HG03354 (cell line): ENCODE measurements at regions not wholly inside any gene's neighbourhood (a gene's known extent, or its start where the extent isn't known, plus 50 kb on each side); places are given as distances from the start of the nearest gene placed in this dataset.

Source experiments
- ATAC-seq: cut with Tn5 transposase; IDR thresholded peaks from one replicate; pipeline ENCODE4 v1.9.1; 2021; ENCODE audit warnings: mild to moderate bottlenecking; ENCODE audit not compliant: unreplicated experiment, poor library complexity, severe bottlenecking

DNA sequence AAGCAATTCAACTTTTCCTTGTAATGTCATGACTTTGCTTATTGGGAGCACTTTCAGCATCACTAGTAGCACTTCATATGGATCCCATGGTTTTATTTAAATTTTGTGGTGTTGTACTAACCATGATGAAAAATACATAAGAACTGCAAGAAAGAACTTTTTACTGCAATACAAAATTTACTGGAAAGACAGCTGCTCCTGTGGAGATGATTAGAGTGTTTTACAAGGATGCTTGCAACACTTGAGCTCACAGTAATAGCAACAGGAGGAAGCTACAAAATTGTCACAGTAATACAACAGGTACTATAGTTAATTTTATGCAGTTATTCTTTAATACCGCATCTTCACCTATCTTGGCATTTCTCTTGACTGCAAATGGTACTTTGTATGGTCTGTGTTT is 158.3 kb upstream of the TSLP start:
- no peak for ATAC-seq

DNA sequence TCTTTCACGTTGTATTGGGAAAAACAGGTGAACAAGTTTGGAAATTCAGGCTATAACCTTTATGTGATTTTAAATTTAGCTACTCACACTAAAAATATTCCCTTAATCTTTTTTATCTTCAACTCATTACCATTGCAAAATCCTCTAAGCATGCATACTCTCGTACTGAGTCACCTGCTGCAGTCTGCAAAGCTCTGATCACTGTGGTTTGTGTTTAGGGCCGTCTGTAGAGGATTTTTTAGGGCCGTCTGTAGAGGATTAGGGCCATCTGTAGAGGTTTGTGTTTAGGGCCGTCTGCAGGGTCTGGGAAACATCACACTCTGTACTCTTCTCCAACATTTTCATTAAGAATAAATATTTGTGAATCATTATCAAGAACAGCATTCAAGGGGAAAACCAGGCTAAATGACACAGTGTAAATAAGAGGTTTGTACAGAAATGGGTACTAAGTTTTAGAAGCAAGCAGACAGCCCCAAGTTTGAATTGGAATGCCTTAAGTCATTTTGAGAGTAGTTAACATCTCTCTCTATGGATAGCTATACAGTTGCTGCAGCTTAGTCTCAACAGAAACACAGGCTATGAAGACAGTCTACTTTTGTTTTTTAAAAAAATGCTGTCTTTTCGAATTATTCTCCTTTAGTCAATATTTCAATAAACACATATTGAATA is 155.0 kb upstream of the TSLP start:
- ATAC-seq: no peak

- ATAC-seq: no peak
These were observed 154.2 kb upstream of the TSLP start for GRCh38 chr5:110917161-110917875.

DNA sequence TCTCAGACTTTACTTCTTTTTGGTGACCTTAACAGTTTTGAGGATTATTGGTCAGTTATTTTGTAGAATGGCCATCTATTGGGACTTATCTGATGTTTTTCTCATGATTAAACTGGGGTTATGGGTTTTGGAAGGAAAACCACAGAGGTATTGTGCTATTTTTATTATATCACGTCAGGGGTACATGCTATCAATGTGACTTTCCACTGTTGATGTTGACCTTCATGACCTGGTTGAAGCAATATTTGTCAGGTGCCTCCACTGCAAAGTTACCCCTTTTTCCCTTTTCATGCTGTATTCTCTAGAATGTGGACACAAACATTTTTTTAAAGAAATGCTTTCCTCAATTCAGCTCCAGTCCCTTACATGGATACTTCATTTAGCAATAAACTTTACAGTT is 152.8 kb upstream of the TSLP start:
- no peak for ATAC-seq

DNA sequence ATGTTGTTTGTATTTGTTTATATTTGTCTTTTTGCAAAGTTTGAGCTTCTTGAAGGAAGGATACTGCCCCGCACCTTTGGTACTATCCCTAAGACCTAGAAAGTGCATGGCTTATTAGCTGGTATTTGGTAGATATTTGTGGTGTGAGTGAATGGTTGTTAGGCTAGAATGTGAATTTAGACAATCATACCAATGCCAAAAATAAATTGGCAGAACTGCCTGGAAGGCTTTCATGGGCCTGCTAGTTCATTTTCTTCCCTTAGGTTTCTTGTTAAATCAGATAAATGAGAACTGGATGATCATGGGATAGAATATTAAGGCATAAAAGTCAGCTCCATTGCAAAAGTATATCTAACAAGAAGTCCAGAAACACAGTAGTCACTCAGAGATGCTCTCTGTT is 147.5 kb upstream of the TSLP start:
- ATAC-seq: no peak

GRCh38 chr5:110925398-110925797 is 146.1 kb upstream of the TSLP start:
- ATAC-seq: no peak

DNA sequence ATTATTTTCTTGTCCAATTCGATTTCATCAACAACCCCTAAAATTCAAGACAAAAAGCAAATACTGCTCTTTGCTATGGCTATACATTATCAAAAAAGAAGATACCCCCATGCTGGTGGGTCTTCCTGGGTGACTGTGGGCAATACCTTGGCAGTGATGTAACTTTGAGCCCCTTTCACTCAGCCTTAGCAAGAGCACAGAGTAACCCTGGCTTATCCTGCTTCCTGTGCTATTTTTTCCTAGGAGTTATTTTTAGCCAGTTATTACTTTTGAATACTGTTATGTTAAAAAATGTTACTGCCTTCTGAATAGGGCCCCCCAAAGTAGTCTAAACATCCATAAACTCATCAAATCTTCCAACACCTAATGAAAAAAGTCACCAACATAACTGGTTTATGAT is 145.6 kb upstream of the TSLP start:
- ATAC-seq: no peak

- ATAC-seq: no peak
These were observed 138.6 kb upstream of the TSLP start for GRCh38 chr5:110932755-110933488.

- ATAC-seq: no peak
These were observed 131.4 kb upstream of the TSLP start for GRCh38 chr5:110940136-110940535.

DNA sequence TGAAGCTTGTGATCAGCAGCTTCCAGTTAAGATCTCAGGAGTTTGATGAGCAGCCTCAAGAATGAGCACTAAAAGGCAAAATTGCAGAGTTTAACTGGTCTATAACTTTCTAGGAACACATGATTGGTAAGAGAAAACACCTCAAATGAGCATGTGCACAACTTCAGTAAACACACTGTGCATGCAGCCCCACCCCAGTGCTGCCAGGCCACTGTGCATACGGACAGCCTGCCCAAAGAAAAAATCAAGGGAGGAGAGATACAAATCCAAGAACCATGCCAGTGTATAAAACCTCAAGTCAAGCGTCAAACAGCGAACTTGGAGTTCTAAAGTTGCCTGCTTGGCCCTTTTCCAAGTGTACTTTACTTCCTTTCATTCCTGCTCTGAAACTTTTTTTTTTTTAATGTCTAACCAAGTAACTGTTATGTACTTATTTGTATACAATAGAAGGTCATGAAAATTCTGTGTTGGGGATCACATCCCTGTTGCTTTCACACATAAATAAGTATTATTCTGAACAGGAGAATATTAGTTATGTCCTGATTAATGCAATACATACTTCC is 125.6 kb upstream of the TSLP start:
- no peak for ATAC-seq

DNA sequence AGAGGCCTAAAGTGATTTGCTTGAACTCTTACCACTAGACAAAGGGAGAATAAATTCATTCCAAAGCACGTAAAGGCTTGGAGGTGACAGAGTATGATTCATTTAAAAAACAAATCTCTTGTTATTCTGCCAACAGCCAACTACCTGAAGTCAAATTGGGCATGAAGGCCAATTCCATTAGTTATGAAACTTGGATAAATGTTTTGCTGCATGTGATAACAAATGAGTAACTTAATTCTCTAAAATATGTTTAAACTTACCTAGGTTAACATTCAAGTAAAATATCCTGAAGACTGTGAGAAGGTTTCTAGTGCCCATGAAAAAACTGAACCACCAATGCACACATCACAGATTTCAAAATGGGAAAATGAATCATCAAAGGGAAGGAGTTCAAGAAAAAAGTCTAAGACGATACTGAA is 120.1 kb upstream of the TSLP start:
- no peak for ATAC-seq

GRCh38 chr5:110956280-110956912 is 115.1 kb upstream of the TSLP start:
- no peak for ATAC-seq

GRCh38 chr5:110956913-110957813 is 114.3 kb upstream of the TSLP start:
- ATAC-seq: no peak

- ATAC-seq: no peak
These were observed 113.6 kb upstream of the TSLP start for GRCh38 chr5:110957934-110958333.

- no peak for ATAC-seq
These were observed 108.0 kb upstream of the TSLP start for GRCh38 chr5:110963495-110963894.

DNA sequence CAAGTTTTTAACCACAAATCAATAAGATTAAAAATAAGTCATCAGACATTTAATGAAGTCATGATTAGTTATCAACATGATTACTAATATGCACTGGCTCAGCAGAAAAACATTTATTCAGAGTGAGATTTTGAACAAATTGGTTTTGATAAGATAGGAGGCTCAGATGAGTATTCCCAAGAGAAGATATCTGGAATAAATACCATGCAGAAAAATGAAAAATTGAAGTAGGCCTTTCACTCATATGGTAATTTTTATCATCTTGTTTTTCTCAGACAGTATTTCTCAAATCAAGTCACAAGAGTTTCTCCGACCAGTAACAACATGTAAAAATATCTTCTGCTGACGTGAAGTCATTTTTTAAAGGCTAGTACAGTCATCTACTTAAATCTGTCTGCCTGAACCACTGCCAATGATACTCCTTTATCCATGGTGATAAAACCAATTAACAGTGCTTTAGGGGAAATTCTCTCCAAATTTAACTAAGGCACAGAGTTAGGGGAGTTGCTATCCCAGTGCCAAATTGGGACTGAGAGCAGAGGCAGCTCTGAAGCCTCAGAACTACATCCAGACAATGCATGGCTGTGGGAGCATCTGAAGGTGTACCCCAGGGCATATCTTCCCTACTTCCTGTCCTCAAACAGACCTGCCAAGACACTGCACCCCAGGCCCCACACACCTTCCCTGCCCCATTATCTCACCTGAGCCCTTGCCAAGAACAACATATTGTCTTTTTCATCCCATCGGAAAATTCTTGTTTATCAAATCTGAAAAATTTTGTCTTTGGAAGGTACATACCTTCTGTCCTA is 105.5 kb upstream of the TSLP start:
- no peak for ATAC-seq

DNA sequence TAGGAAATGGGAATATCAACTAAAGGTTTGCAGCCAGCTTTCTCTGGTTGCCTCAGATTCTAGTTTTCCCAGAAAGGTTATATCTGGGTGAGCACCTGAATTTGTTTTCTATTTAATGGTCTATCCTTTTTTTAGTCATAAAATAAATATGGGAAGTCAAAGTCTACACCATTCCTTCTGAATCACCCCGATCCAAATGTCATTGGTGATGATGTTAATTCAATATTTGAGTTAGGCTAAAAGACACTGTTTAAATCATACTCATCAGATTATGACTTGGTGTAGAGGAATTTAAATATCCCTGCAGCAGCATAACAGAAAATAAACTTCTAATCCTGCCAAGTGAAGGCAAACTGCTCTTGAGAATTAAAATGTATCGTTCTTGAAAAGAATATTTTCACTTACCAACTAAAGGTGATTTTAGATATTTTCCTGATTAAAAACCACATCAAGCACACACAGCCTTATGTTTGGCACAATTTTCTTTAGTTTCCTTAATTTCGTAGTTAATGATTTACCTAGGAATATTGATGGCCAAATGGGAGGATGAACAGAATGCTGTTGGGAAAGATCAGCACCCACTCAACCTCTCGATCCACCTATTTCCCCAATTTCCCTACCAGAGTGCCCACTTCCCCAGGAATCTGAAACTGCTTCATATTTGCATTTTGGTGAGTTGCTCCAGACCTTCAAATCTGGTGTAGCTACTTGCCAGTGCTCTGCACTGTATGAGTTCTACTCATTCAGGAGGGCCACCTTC is 103.1 kb upstream of the TSLP start:
- no peak for ATAC-seq

- ATAC-seq: no peak
These were observed 102.0 kb upstream of the TSLP start for GRCh38 chr5:110969502-110969901.
